H9 (cell line): ENCODE measurements at regions not wholly inside any gene's neighbourhood (a gene's known extent, or its start where the extent isn't known, plus 50 kb on each side); places are given as distances from the start of the nearest gene placed in this dataset.

ENCODE experiments used
- DNase-seq: peaks from one replicate; pipeline ENCODE4 v3.0.0-alpha.2; 2017
- H2AFZ ChIP-seq: one replicate; pipeline ENCODE4 v1.6.1; 2013; ENCODE audit warnings: mild to moderate bottlenecking, low read length, control low read depth, moderate library complexity
- H2AK5ac ChIP-seq: 2 replicates; pipeline ENCODE4 v1.6.1; 2013; ENCODE audit warnings: low read length, control low read depth, mixed read lengths; ENCODE audit not compliant: insufficient read length
- H2BK120ac ChIP-seq: one replicate; pipeline ENCODE4 v1.6.1; 2013; ENCODE audit warnings: low read depth, mild to moderate bottlenecking, low read length, control low read depth, inconsistent platforms; ENCODE audit not compliant: poor library complexity, severe bottlenecking
- H2BK12ac ChIP-seq: 2 replicates; pipeline ENCODE4 v1.6.1; 2013; ENCODE audit warnings: low read length, control low read depth, mixed read lengths, low read depth; ENCODE audit not compliant: insufficient read length
- H2BK15ac ChIP-seq: 2 replicates; pipeline ENCODE4 v1.6.1; 2013; ENCODE audit warnings: low read depth, low read length, control low read depth
- H2BK20ac ChIP-seq: one replicate; pipeline ENCODE4 v1.6.1; 2013; ENCODE audit warnings: low read depth, mild to moderate bottlenecking, low read length, control low read depth, inconsistent platforms; ENCODE audit not compliant: poor library complexity, severe bottlenecking
- H2BK5ac ChIP-seq: 2 replicates; pipeline ENCODE4 v1.6.1; 2013; ENCODE audit warnings: low read length, control low read depth, mixed read lengths; ENCODE audit not compliant: insufficient read length
- H3K14ac ChIP-seq: 2 replicates; pipeline ENCODE4 v1.6.1; 2013; ENCODE audit warnings: low read length, control low read depth; ENCODE audit not compliant: insufficient read depth
- H3K18ac ChIP-seq: 2 replicates; pipeline ENCODE4 v1.6.1; 2013; ENCODE audit warnings: low read depth, mild to moderate bottlenecking, mixed read lengths, low read length, control low read depth; ENCODE audit not compliant: insufficient read length
- H3K23ac ChIP-seq: 2 replicates; pipeline ENCODE4 v1.6.1; 2013; ENCODE audit warnings: low read length, control low read depth, mixed read lengths, low read depth; ENCODE audit not compliant: insufficient read length
- H3K23me2 ChIP-seq: 2 replicates; pipeline ENCODE4 v1.6.1; 2013; ENCODE audit warnings: low read depth, mild to moderate bottlenecking, mixed read lengths, low read length, control low read depth; ENCODE audit not compliant: insufficient read length, poor library complexity, severe bottlenecking
- H3K27ac ChIP-seq: 2 replicates; pipeline ENCODE4 v1.5.1; 2013; ENCODE audit warnings: low read length, control low read depth, mixed read lengths, low read depth; ENCODE audit not compliant: insufficient read length
- H3K27me3 ChIP-seq: 2 replicates; pipeline ENCODE4 v1.6.1; 2013; ENCODE audit warnings: low read length, control low read depth, inconsistent platforms; ENCODE audit not compliant: insufficient read depth
- H3K4ac ChIP-seq: 2 replicates; pipeline ENCODE4 v1.6.1; 2013; ENCODE audit warnings: low read depth, mild to moderate bottlenecking, control low read depth, inconsistent platforms, low read length, moderate library complexity
- H3K4me1 ChIP-seq: 2 replicates; pipeline ENCODE4 v1.6.1; 2013; ENCODE audit warnings: low read length, control low read depth, inconsistent platforms; ENCODE audit not compliant: insufficient read depth
- H3K4me2 ChIP-seq: 2 replicates; pipeline ENCODE4 v1.6.1; 2013; ENCODE audit warnings: low read length, control low read depth, mixed read lengths; ENCODE audit not compliant: insufficient read length, insufficient read depth
- H3K56ac ChIP-seq: 2 replicates; pipeline ENCODE4 v1.6.1; 2013; ENCODE audit warnings: low read depth, mild to moderate bottlenecking, mixed read lengths, low read length, control low read depth; ENCODE audit not compliant: insufficient read length
- H3K79me1 ChIP-seq: 2 replicates; pipeline ENCODE4 v1.6.1; 2013; ENCODE audit warnings: low read depth, mild to moderate bottlenecking, moderate library complexity, low read length, control low read depth, inconsistent platforms; ENCODE audit not compliant: insufficient read depth, poor library complexity, severe bottlenecking
- H3K79me2 ChIP-seq: 2 replicates; pipeline ENCODE4 v1.6.1; 2013; ENCODE audit warnings: low read length, control low read depth, inconsistent platforms; ENCODE audit not compliant: insufficient read depth
- H3K9ac ChIP-seq: 2 replicates; pipeline ENCODE4 v1.6.1; 2013; ENCODE audit warnings: low read length, control low read depth, mixed read lengths; ENCODE audit not compliant: insufficient read length; ENCODE audit errors: extremely low read depth
- H3K9me3 ChIP-seq: one replicate; pipeline ENCODE4 v1.6.1; 2013; ENCODE audit warnings: low read depth, low read length, inconsistent platforms; ENCODE audit not compliant: control insufficient read depth
- H3T11ph ChIP-seq: one replicate; pipeline ENCODE4 v1.6.1; 2013; ENCODE audit warnings: mild to moderate bottlenecking, low read length, control low read depth, inconsistent platforms
- H4K20me1 ChIP-seq: one replicate; pipeline ENCODE4 v1.6.1; 2013; ENCODE audit not compliant: control insufficient read depth, insufficient read length, insufficient read depth
- H4K5ac ChIP-seq: 2 replicates; pipeline ENCODE4 v1.6.1; 2013; ENCODE audit warnings: low read depth, mild to moderate bottlenecking, mixed read lengths, low read length, control low read depth; ENCODE audit not compliant: insufficient read length
- H4K8ac ChIP-seq: replicated peaks from 2 replicates; pipeline ENCODE4 v1.6.1; 2013; ENCODE audit warnings: low read length, control low read depth, mixed read lengths, low read depth; ENCODE audit not compliant: insufficient read length
- H4K91ac ChIP-seq: 2 replicates; pipeline ENCODE4 v1.6.1; 2013; ENCODE audit warnings: low read depth, mild to moderate bottlenecking, moderate library complexity, mixed read lengths, low read length, control low read depth; ENCODE audit not compliant: insufficient read length
- H3K27ac Mint-ChIP-seq, 3 experiments: 2 replicates in 2 of 3; 3 replicates in 1 of 3; pipeline ENCODE4 v1.8.0; 2020 to 2021; ENCODE audit warnings: mixed read lengths in 3 of 3, mild to moderate bottlenecking in 1 of 3, moderate library complexity in 1 of 3
- H3K27me3 Mint-ChIP-seq: 2 replicates; pipeline ENCODE4 v1.8.0; 2021; ENCODE audit warnings: low read depth, mild to moderate bottlenecking, moderate library complexity, mixed read lengths
- H3K36me3 Mint-ChIP-seq, 3 experiments: 2 replicates in 2 of 3; 3 replicates in 1 of 3; pipeline ENCODE4 v1.8.0; 2020 to 2021; ENCODE audit warnings: low read depth in 3 of 3, mixed read lengths in 3 of 3; ENCODE audit not compliant: insufficient read depth in 1 of 3
- H3K4me1 Mint-ChIP-seq, 2 experiments: 2 replicates each; pipeline ENCODE4 v1.8.0; 2020; ENCODE audit warnings: mixed read lengths in 2 of 2
- H3K4me3 Mint-ChIP-seq, 2 experiments: 2 replicates in 1 of 2; 3 replicates in 1 of 2; pipeline ENCODE4 v1.8.0; 2020 to 2021; ENCODE audit warnings: mild to moderate bottlenecking in 2 of 2, mixed read lengths in 2 of 2, moderate library complexity in 1 of 2
- H3K9me3 Mint-ChIP-seq, 2 experiments: 2 replicates in 1 of 2; 3 replicates in 1 of 2; pipeline ENCODE4 v1.8.0; 2020; ENCODE audit warnings: mild to moderate bottlenecking in 2 of 2, mixed read lengths in 2 of 2, moderate library complexity in 1 of 2
- CTCF ChIP-seq: fragments of 200-600 bp; sonication (generic); conservative IDR thresholded peaks from 3 replicates; pipeline ENCODE4 v1.8.0; 2021; ENCODE audit warnings: antibody characterized with exemption, mild to moderate bottlenecking
- WGBS: extraction: QIAGEN DNeasy Blood & Tissue Kit; methylation state at CpG from one replicate; pipeline ENCODE4 v1.1.7; 2013; ENCODE audit warnings: missing lambda C conversion rate, low lambda C conversion rate, mixed read lengths; ENCODE audit not compliant: insufficient read length; ENCODE audit errors: extremely low coverage; 5-methylcytosine and 5-hydroxymethylcytosine counted together

GRCh38 chrX:28278251-28278650 lies 297.0 kb upstream of the DCAF8L1 start:
- Histone ChIP-seq H2BK15ac (no peak overlapping the region), H3K56ac (no peak overlapping the region), H3K27ac (no peak overlapping the region)

More at GRCh38 chrX:28278251-28278650, 297.0 kb upstream of the DCAF8L1 start:
- Histone ChIP-seq H3K27me3 (no peaks in the 10 kb centered on the region), H3K18ac (no peak overlapping the region), H3K79me2 (no peaks in the 10 kb centered on the region), H2BK5ac (no peak overlapping the region), H2BK120ac (no peak overlapping the region), H3K4me1 (no peaks in the 10 kb centered on the region), H4K8ac (no peak overlapping the region), H4K91ac (no peak overlapping the region), H2BK12ac (no peak overlapping the region), H3K14ac (no peak overlapping the region), H4K20me1 (no peaks in the 10 kb centered on the region), H3T11ph (no peak overlapping the region), H4K5ac (no peak overlapping the region), H2BK20ac (no peak overlapping the region), H3K9ac (no peak overlapping the region), H2AK5ac (no peak overlapping the region), H2AFZ (no peak overlapping the region), H3K4me2 (no peak overlapping the region), H3K79me1 (no peaks in the 10 kb centered on the region), H3K4ac (no peak overlapping the region), H3K9me3 (no peaks in the 10 kb centered on the region), H3K23me2 (no peaks in the 10 kb centered on the region), H3K23ac (no peak overlapping the region)
- Mint-ChIP-seq H3K9me3 (peaks cover 11 to 42% of the 10 kb centered on the region in 2 experiments), H3K4me1 (peaks cover 0 to 4% of the 10 kb centered on the region in 2 experiments; a peak in 1 of 4 replicates), H3K27ac (no peak overlapping the region), H3K36me3 (peaks cover 0 to 5% (median 0%) of the 10 kb centered on the region in 3 experiments; a peak in 2 of 7 replicates), H3K4me3 (no peak overlapping the region), H3K27me3 (no peaks in the 10 kb centered on the region)
- no CpG with 5 or more reads among the region's 4 CpGs for WGBS
- no peak for DNase-seq
- no peak for TF ChIP-seq CTCF
